Tibial artery (tissue), 4 donors: ENCODE measurements at regions not wholly inside any gene's neighbourhood (a gene's known extent, or its start where the extent isn't known, plus 50 kb on each side); places are given as distances from the start of the nearest gene placed in this dataset.

Experiments used
- DNase-seq, 2 donors: peaks; one replicate each; pipeline ENCODE4 v3.0.0-alpha.2; 2019
- H3K27ac ChIP-seq, 2 donors: fragments of 200-600 bp; sonication (generic) in 1 of 2; 1 replicate in 1 of 2; 2 replicates in 1 of 2; pipeline ENCODE4 v1.5.1; 2018 to 2019; ENCODE audit warnings: mild to moderate bottlenecking in 1 of 2
- H3K27me3 ChIP-seq, 2 donors: fragments of 200-600 bp; sonication (generic) in 1 of 2; one replicate each; pipeline versions ENCODE4 v1.5.1 to v1.6.0; 2016 to 2019
- H3K36me3 ChIP-seq, 3 donors: fragments of 200-600 bp; sonication (generic) in 2 of 3; one replicate each; pipeline ENCODE4 v1.5.1; 2016 to 2019; ENCODE audit warnings: mild to moderate bottlenecking in 2 of 3
- H3K4me1 ChIP-seq, 4 donors: fragments of 200-600 bp; sonication (generic) in 2 of 4; 1 replicate in 3 of 4; 2 replicates in 1 of 4; pipeline ENCODE4 v1.5.1; 2016 to 2019
- H3K4me3 ChIP-seq, 2 donors: fragments of 200-600 bp; sonication (generic) in 1 of 2; 1 replicate in 1 of 2; 2 replicates in 1 of 2; pipeline ENCODE4 v1.5.1; 2018 to 2019; ENCODE audit warnings: mild to moderate bottlenecking in 2 of 2
- H3K9me3 ChIP-seq, 3 donors: fragments of 200-600 bp; sonication (generic) in 1 of 3; one replicate each; pipeline ENCODE4 v1.5.1; 2016 to 2019
- intact Hi-C: fragments of 100-400 bp; cut with DNase I; formaldehyde crosslinking; loops from one replicate; pipeline ENCODE4 v1.15.0; 2023; ENCODE audit warnings: low total_unique reads
- TF ChIP-seq, protein P1 (sequence below), 2 experiments: fragments of 200-600 bp in 1 of 2; fragments of 450-650 bp in 1 of 2; IDR thresholded peaks; one replicate each; pipeline ENCODE4 v1.5.1; 2017 to 2019; ENCODE audit warnings: antibody characterized with exemption in 2 of 2, mild to moderate bottlenecking in 1 of 2, moderate library complexity in 1 of 2

- Histone ChIP-seq H3K27ac (no peak overlapping the region), H3K27me3 (peaks cover 0 to 11% of the 10 kb centered on the region in 2 donors), H3K4me1 (no peaks in the 10 kb centered on the region), H3K4me3 (no peak overlapping the region), H3K9me3 (no peaks in the 10 kb centered on the region), H3K36me3 (no peaks in the 10 kb centered on the region)
- intact Hi-C loops = no loop called here
- no peak for DNase-seq
- TF ChIP-seq, protein P1, sequence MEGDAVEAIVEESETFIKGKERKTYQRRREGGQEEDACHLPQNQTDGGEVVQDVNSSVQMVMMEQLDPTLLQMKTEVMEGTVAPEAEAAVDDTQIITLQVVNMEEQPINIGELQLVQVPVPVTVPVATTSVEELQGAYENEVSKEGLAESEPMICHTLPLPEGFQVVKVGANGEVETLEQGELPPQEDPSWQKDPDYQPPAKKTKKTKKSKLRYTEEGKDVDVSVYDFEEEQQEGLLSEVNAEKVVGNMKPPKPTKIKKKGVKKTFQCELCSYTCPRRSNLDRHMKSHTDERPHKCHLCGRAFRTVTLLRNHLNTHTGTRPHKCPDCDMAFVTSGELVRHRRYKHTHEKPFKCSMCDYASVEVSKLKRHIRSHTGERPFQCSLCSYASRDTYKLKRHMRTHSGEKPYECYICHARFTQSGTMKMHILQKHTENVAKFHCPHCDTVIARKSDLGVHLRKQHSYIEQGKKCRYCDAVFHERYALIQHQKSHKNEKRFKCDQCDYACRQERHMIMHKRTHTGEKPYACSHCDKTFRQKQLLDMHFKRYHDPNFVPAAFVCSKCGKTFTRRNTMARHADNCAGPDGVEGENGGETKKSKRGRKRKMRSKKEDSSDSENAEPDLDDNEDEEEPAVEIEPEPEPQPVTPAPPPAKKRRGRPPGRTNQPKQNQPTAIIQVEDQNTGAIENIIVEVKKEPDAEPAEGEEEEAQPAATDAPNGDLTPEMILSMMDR (IDR thresholded peaks at IDR 0.05) = no peak
These were observed 109.8 kb upstream of the FUT8 start for GRCh38 chr14:65302571-65303189.

GRCh38 chr14:65303190-65303898, 109.2 kb upstream of the FUT8 start:
- intact Hi-C loops = no loop called here
- DNase-seq = no peak
- H3K4me3 ChIP-seq = no peak overlapping the region
- TF ChIP-seq, protein P1 (IDR thresholded peaks at IDR 0.05) = no peak
- H3K27ac ChIP-seq = no peak overlapping the region
- peaks cover 0 to 11% of the 10 kb centered on the region in 2 donors for H3K27me3 ChIP-seq
- no peaks in the 10 kb centered on the region for H3K4me1 ChIP-seq
- no peaks in the 10 kb centered on the region for H3K36me3 ChIP-seq
- H3K9me3 ChIP-seq = no peaks in the 10 kb centered on the region

DNA sequence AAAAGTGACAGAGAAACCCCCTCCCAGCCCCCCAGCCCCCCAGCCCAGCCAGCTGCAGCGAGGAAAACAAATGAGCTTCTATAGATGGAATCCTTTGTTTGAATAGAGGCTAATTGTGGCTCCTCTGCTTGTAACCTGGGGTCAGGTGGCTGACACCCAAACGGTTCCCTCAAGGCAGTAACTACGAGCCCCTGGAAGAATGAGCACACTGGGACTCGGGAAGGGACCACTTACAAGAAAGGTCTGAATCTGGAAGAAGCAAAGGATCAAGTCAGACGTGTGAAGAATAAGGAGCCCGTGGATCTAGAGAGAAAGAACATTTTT, 108.7 kb upstream of the FUT8 start:
- no peaks in the 10 kb centered on the region for H3K9me3 ChIP-seq
- intact Hi-C loops = no loop called here
- DNase-seq = no peak
- no peaks in the 10 kb centered on the region for H3K36me3 ChIP-seq
- no peak overlapping the region for H3K27ac ChIP-seq
- TF ChIP-seq, protein P1 (IDR thresholded peaks at IDR 0.05) = no peak
- H3K4me3 ChIP-seq = no peak overlapping the region
- no peaks in the 10 kb centered on the region for H3K4me1 ChIP-seq
- peaks cover 0 to 11% of the 10 kb centered on the region in 2 donors for H3K27me3 ChIP-seq

DNA sequence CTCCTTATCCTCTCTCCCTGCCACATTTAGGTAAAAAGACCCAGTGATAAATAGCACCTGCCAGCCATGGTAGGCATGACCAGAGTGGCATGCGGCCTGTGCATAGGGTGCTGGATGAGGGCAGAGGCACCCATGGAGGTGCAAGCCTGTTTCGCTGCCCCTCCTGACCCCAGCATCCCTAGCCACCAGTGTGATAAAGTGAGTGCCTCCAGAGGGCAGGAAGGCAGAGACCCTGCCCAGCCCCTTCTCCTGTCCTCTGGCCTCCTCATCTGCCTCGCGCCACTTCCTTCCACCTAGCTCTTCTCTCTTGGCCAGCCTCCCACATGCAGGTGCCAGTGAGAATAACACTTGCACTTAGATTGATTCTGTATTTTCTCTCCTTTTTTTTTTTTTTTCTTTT, 108.3 kb upstream of the FUT8 start:
- TF ChIP-seq, protein P1 (IDR thresholded peaks at IDR 0.05) = no peak
- Histone ChIP-seq H3K4me1 (no peaks in the 10 kb centered on the region), H3K27ac (no peak overlapping the region), H3K27me3 (peaks cover 0 to 11% of the 10 kb centered on the region in 2 donors), H3K4me3 (no peak overlapping the region), H3K9me3 (no peaks in the 10 kb centered on the region), H3K36me3 (no peaks in the 10 kb centered on the region)
- DNase-seq = no peak
- intact Hi-C loops = no loop called here

- intact Hi-C loops = no loop called here
- no peak overlapping the region for H3K27ac ChIP-seq
- H3K36me3 ChIP-seq = no peaks in the 10 kb centered on the region
- H3K9me3 ChIP-seq = no peaks in the 10 kb centered on the region
- no peak for DNase-seq
- TF ChIP-seq, protein P1 (IDR thresholded peaks at IDR 0.05) = no peak
- H3K4me1 ChIP-seq = no peaks in the 10 kb centered on the region
- H3K27me3 ChIP-seq = peaks cover 0 to 11% of the 10 kb centered on the region in 2 donors
- H3K4me3 ChIP-seq = no peak overlapping the region
These were observed 107.6 kb upstream of the FUT8 start for GRCh38 chr14:65304963-65305362.
